ENCODE measurements at regions not wholly inside any gene's neighbourhood (a gene's known extent, or its start where the extent isn't known, plus 50 kb on each side); places are given as distances from the start of the nearest gene placed in this dataset.
"Not testable (repeated sequence)": the region's sequence is repeated elsewhere in the genome, so short reads cannot be mapped to it uniquely, and the experiment has no call there.

- H3K27me3 Mint-ChIP-seq (ENCODE audit: low read depth), result not testable (repeated sequence)
Measured at GRCh38 chr5:34465301-34465700, 190.8 kb upstream of the RAI14 start.

GRCh38 chr5:34466519-34467388 lies 189.4 kb upstream of the RAI14 start:
- peaks cover 15% of the 10 kb centered on the region for H3K9me3 Mint-ChIP-seq (ENCODE audit: low read depth)
- not testable (repeated sequence) for H3K4me3 Mint-ChIP-seq (ENCODE audit: unreplicated experiment); DNase-seq (ENCODE audit: low spot score); H3K27ac Mint-ChIP-seq (ENCODE audit: unreplicated experiment); H3K4me1 Mint-ChIP-seq (ENCODE audit: low read depth); H3K27me3 Mint-ChIP-seq (ENCODE audit: low read depth); H3K36me3 Mint-ChIP-seq (ENCODE audit: low read depth)

More at GRCh38 chr5:34465301-34465700, 190.8 kb upstream of the RAI14 start:
- not testable (repeated sequence) for DNase-seq (ENCODE audit: low spot score); H3K27ac Mint-ChIP-seq (ENCODE audit: unreplicated experiment); H3K4me3 Mint-ChIP-seq (ENCODE audit: unreplicated experiment); H3K36me3 Mint-ChIP-seq (ENCODE audit: low read depth); H3K9me3 Mint-ChIP-seq (ENCODE audit: low read depth)
- TF ChIP-seq CTCF (IDR thresholded peaks at IDR 0.05), result peak; percentile 72
- peaks cover 17% of the 10 kb centered on the region for H3K4me1 Mint-ChIP-seq (ENCODE audit: low read depth)

- Mint-ChIP-seq H3K36me3 (ENCODE audit: low read depth) (peaks cover 2% of the 10 kb centered on the region), H3K27me3 (ENCODE audit: low read depth) (peaks cover 4% of the 10 kb centered on the region), H3K27ac (ENCODE audit: unreplicated experiment) (no peak overlapping the region), H3K4me1 (ENCODE audit: low read depth) (peaks cover 9% of the 10 kb centered on the region), H3K4me3 (ENCODE audit: unreplicated experiment) (no peak overlapping the region), H3K9me3 (ENCODE audit: low read depth) (peaks cover 14% of the 10 kb centered on the region)
- TF ChIP-seq CTCF (IDR thresholded peaks at IDR 0.05), result no peak
- no peak for DNase-seq (ENCODE audit: low spot score)
Measured at GRCh38 chr5:34467436-34467835, 188.7 kb upstream of the RAI14 start.

- not testable (repeated sequence) for H3K4me3 Mint-ChIP-seq (ENCODE audit: unreplicated experiment); DNase-seq (ENCODE audit: low spot score); H3K27me3 Mint-ChIP-seq (ENCODE audit: low read depth); H3K4me1 Mint-ChIP-seq (ENCODE audit: low read depth); H3K27ac Mint-ChIP-seq (ENCODE audit: unreplicated experiment); H3K36me3 Mint-ChIP-seq (ENCODE audit: low read depth)
- H3K9me3 Mint-ChIP-seq (ENCODE audit: low read depth), result peaks cover 14% of the 10 kb centered on the region
Measured at GRCh38 chr5:34467984-34468383, 188.1 kb upstream of the RAI14 start.

GRCh38 chr5:34469971-34470370 lies 186.2 kb upstream of the RAI14 start:
- Mint-ChIP-seq H3K27me3 (ENCODE audit: low read depth) (peaks cover 7% of the 10 kb centered on the region), H3K4me3 (ENCODE audit: unreplicated experiment) (no peak overlapping the region), H3K36me3 (ENCODE audit: low read depth) (peaks cover 2% of the 10 kb centered on the region), H3K27ac (ENCODE audit: unreplicated experiment) (no peak overlapping the region), H3K4me1 (ENCODE audit: low read depth) (peaks cover 12% of the 10 kb centered on the region), H3K9me3 (ENCODE audit: low read depth) (peaks cover 14% of the 10 kb centered on the region)
- no peak for TF ChIP-seq CTCF (IDR thresholded peaks at IDR 0.05)
- no peak for DNase-seq (ENCODE audit: low spot score)

- no peak for DNase-seq (ENCODE audit: low spot score)
- H3K36me3 Mint-ChIP-seq (ENCODE audit: low read depth), result peaks cover 2% of the 10 kb centered on the region
- no peak overlapping the region for H3K4me3 Mint-ChIP-seq (ENCODE audit: unreplicated experiment)
- peaks cover 14% of the 10 kb centered on the region for H3K9me3 Mint-ChIP-seq (ENCODE audit: low read depth)
- H3K27ac Mint-ChIP-seq (ENCODE audit: unreplicated experiment), result no peak overlapping the region
- TF ChIP-seq CTCF (IDR thresholded peaks at IDR 0.05), result peak; percentile 96
- peaks cover 3% of the 10 kb centered on the region for H3K27me3 Mint-ChIP-seq (ENCODE audit: low read depth)
- peaks cover 5% of the 10 kb centered on the region for H3K4me1 Mint-ChIP-seq (ENCODE audit: low read depth)
Measured at GRCh38 chr5:34474573-34475021, 181.5 kb upstream of the RAI14 start.
